ENCODE measurements at regions not wholly inside any gene's neighbourhood (a gene's known extent, or its start where the extent isn't known, plus 50 kb on each side); places are given as distances from the start of the nearest gene placed in this dataset.

DNA sequence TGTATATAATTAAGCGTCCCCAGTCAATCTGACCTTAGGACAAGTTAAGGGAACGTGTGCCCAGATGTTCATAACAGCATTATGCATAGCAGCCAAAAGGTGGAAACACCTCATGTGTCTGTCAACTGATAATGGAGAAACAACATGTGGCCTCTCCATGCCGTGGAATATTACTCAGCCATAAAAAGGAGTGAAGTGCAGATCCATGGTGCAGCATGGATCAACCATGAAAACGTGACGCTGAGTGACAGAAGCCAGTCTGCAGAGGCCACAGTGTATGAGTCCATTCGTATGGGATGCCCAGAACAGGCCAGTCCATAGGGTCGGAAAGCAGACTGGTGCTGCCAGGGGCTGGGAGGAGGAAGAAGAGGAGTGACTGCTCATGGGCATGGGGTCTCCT, 161.0 kb upstream of the CIBAR2 start:
- TF ChIP-seq, protein P1, sequence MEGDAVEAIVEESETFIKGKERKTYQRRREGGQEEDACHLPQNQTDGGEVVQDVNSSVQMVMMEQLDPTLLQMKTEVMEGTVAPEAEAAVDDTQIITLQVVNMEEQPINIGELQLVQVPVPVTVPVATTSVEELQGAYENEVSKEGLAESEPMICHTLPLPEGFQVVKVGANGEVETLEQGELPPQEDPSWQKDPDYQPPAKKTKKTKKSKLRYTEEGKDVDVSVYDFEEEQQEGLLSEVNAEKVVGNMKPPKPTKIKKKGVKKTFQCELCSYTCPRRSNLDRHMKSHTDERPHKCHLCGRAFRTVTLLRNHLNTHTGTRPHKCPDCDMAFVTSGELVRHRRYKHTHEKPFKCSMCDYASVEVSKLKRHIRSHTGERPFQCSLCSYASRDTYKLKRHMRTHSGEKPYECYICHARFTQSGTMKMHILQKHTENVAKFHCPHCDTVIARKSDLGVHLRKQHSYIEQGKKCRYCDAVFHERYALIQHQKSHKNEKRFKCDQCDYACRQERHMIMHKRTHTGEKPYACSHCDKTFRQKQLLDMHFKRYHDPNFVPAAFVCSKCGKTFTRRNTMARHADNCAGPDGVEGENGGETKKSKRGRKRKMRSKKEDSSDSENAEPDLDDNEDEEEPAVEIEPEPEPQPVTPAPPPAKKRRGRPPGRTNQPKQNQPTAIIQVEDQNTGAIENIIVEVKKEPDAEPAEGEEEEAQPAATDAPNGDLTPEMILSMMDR (IDR thresholded peaks at IDR 0.05): no peak
- no peaks in the 10 kb centered on the region for H3K36me3 ChIP-seq
- H3K4me1 ChIP-seq: no peaks in the 10 kb centered on the region
- no peak for FAIRE-seq
- no peak for ATAC-seq
- no peaks in the 10 kb centered on the region for H3K27me3 ChIP-seq
- WGBS, 2 donors: 95% methylated on average over 7 of the region's 7 CpGs
- no peak for DNase-seq
- intact Hi-C loops (cut with DNase I): loop anchor here in 1 of 3 donors (10.0 kb wide), 1 partner anchor 442 kb away; no protein-coding TSS in a partner anchor
- no peak overlapping the region for H3K27ac ChIP-seq
- no peak overlapping the region for H3K4me3 ChIP-seq
- no peaks in the 10 kb centered on the region for H3K9me3 ChIP-seq

DNA sequence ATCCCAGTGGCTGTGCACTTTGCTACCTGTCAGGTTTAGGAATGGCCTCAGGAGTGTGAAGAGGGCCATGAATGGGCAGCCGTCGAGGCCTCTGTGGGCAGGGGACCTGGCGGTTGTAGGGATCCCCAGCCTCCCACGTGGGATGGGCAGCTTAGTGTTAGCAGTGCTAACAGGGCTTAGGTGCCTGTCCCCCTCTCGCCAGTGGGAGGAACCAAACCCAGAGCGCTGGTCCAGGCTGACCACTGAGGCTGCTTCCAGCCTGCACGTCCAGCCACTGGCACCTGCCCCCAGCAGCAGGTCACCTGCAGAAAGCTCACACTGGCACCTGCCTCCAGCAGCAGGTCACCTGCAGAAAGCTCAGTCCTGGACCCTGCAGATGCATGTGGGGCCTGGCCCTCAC, 162.2 kb upstream of the CIBAR2 start:
- H3K4me3 ChIP-seq: no peak overlapping the region
- H3K27me3 ChIP-seq: no peaks in the 10 kb centered on the region
- no peaks in the 10 kb centered on the region for H3K36me3 ChIP-seq
- FAIRE-seq: no peak
- no peaks in the 10 kb centered on the region for H3K9me3 ChIP-seq
- TF ChIP-seq, protein P1 (IDR thresholded peaks at IDR 0.05): no peak
- ATAC-seq: no peak
- H3K4me1 ChIP-seq: no peaks in the 10 kb centered on the region
- WGBS, 2 donors: 85 to 88% methylated on average over 7 of the region's 7 CpGs
- no peak for DNase-seq
- no peak overlapping the region for H3K27ac ChIP-seq
- intact Hi-C loops (cut with DNase I): loop anchor here in 1 of 3 donors (10.0 kb wide), 1 partner anchor 440 kb away; no protein-coding TSS in a partner anchor

DNA sequence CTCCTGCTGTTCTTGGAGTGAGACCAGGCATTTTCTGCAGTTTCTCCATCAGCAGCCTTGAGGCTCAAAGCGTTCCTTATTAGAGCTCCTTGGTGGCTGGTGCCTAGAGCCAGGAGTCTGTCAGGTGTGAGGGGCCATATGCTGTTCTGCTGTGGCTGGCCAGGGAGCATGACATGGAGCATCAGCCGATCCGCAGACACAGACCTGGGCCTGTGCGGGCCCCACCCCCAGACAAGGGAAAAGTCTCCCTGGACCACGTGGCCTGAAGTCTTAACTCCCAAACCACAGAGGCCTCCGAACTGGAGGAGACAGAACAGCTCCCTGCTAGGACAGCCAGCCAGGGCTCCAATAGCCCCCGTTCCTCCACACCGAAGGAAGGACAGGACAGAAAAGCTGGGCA, 162.7 kb upstream of the CIBAR2 start:
- Histone ChIP-seq H3K27ac (no peak overlapping the region), H3K4me3 (no peak overlapping the region), H3K9me3 (no peaks in the 10 kb centered on the region), H3K4me1 (no peaks in the 10 kb centered on the region), H3K36me3 (no peaks in the 10 kb centered on the region), H3K27me3 (no peaks in the 10 kb centered on the region)
- no peak for FAIRE-seq
- TF ChIP-seq, protein P1 (IDR thresholded peaks at IDR 0.05): no peak
- WGBS, 2 donors: 76 to 82% methylated on average over 8 of the region's 8 CpGs
- intact Hi-C loops (cut with DNase I): loop anchor here in 1 of 3 donors (10.0 kb wide), 1 partner anchor 440 kb away; no protein-coding TSS in a partner anchor
- no peak for ATAC-seq
- no peak for DNase-seq

DNA sequence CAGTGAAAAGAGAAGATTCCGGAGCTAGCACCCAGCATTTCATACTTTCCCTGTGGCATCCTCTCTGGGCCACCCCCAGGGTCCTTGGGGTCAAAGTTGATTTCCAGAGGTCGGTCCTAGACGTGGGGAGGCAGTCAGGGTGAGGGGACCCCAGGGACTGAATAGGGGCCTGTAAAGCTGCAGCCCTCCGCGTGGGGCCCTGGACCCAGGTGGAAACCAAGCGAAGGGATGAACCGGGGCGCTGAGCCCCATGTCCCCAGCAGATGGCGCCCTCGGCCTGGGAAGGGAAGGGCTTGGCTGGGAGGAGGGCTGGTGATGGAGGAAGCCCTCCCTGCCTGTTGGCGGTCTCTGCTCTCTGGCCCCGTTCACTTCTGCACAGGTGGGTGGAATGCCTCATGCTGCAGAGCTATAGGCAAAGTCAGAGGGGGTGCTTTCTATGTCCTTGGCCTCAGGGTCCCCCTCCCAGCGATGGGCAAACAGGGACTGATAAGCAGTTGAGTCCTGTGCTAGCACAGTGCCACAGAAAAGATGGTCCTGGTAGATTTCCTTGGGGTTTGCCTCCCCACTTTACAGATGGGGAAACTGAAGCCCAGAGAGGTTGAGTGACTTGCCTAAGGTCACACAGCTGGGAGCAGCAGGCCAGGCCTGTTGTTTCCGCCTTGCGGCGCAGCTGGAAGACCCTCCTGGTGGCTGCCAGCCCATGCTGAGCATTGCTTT, 163.4 kb upstream of the CIBAR2 start:
- TF ChIP-seq, protein P1 (IDR thresholded peaks at IDR 0.05): peak; percentile 72 to 89 (median 86)
- WGBS, 2 donors: 38 to 40% methylated on average over 16 of the region's 16 CpGs
- ATAC-seq (peak; percentile 73 to 89 (median 86)), FAIRE-seq (no peak), DNase-seq (peak in 5 of 6 donors; percentile 33 to 95 (median 73))
- Histone ChIP-seq H3K9me3 (no peaks in the 10 kb centered on the region), H3K4me3 (no peak overlapping the region), H3K27me3 (no peaks in the 10 kb centered on the region), H3K36me3 (no peaks in the 10 kb centered on the region), H3K4me1 (no peaks in the 10 kb centered on the region), H3K27ac (no peak overlapping the region)
- intact Hi-C loops (cut with DNase I): loop anchor here in 1 of 3 donors (10.0 kb wide), 1 partner anchor 439 kb away; no protein-coding TSS in a partner anchor

DNA sequence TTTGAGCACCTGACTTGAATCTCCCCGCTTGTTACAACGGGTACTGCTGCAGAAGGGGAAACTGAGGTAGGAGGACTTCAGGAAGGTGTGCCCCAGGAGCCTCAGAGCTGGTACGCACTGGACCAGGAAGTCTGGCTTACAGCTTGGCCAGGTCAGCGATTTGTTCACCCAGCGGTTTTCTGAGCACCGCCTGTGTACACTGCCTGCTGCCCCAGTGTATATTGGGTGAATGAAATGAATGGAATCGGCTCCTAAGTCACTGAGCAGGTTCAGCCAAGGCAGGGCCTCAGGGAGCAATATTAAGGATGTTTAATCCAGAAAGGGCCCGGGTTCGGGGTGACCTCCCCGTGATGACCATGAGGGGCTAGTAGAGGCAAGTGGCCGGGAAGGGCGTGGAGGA, 164.0 kb upstream of the CIBAR2 start:
- TF ChIP-seq, protein P1 (IDR thresholded peaks at IDR 0.05): no peak
- no peak overlapping the region for H3K4me3 ChIP-seq
- no peak for ATAC-seq
- no peak overlapping the region for H3K27ac ChIP-seq
- intact Hi-C loops (cut with DNase I): loop anchor here in 1 of 3 donors (10.0 kb wide), 1 partner anchor 439 kb away; no protein-coding TSS in a partner anchor
- H3K9me3 ChIP-seq: no peaks in the 10 kb centered on the region
- no peaks in the 10 kb centered on the region for H3K4me1 ChIP-seq
- H3K27me3 ChIP-seq: no peaks in the 10 kb centered on the region
- H3K36me3 ChIP-seq: no peaks in the 10 kb centered on the region
- FAIRE-seq: no peak
- DNase-seq: no peak
- WGBS, 2 donors: 71 to 84% methylated on average over 12 of the region's 12 CpGs

All from pancreas (tissue), 10 donors.